ENCODE measurements at regions not wholly inside any gene's neighbourhood (a gene's known extent, or its start where the extent isn't known, plus 50 kb on each side); places are given as distances from the start of the nearest gene placed in this dataset.
"Not testable (repeated sequence)": the region's sequence is repeated elsewhere in the genome, so short reads cannot be mapped to it uniquely, and the experiment has no call there.

DNA sequence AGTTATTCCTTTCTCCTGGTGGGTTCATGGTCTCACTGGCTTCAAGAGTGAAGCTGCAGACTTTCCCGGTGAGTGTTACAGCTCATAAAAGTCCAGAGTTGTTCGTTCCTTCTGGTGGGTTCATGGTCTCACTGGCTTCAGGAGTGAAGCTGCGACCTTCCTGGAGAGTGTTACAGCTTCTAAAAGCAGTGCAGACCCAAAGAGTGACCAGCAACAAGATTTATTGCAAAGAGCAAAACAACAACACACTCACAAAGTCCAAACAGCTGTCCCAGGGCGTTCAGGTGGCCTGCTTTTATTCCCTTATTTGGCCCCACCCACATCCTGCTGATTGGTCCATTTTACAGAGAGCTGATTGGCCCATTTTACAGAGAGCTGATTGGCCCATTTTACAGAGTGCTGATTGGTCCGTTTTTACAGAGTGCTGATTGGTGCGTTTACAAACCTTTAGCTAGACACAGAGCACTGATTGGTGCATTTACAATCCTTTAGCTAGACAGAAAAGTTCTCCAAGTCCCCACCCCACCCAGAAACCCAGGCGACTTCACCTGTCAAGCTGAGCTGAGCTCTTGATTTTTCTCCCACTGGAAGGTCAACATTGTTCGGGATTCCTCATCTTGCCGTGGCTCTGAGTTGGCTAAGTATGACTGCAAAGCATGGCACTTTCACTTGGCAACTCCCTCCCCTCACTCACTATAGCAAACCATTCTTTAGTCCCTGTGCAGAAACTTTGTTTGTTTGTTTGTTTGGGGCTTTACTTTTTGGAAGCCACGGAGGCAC lies 87.3 kb upstream of the EEPD1 start:
- TF ChIP-seq, protein P1, sequence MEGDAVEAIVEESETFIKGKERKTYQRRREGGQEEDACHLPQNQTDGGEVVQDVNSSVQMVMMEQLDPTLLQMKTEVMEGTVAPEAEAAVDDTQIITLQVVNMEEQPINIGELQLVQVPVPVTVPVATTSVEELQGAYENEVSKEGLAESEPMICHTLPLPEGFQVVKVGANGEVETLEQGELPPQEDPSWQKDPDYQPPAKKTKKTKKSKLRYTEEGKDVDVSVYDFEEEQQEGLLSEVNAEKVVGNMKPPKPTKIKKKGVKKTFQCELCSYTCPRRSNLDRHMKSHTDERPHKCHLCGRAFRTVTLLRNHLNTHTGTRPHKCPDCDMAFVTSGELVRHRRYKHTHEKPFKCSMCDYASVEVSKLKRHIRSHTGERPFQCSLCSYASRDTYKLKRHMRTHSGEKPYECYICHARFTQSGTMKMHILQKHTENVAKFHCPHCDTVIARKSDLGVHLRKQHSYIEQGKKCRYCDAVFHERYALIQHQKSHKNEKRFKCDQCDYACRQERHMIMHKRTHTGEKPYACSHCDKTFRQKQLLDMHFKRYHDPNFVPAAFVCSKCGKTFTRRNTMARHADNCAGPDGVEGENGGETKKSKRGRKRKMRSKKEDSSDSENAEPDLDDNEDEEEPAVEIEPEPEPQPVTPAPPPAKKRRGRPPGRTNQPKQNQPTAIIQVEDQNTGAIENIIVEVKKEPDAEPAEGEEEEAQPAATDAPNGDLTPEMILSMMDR (IDR thresholded peaks at IDR 0.05): not testable (repeated sequence)
- not testable (repeated sequence) for TF ChIP-seq POLR2A, POLR2AphosphoS5, EP300 (IDR thresholded peaks at IDR 0.05)

All from upper lobe of left lung (tissue), 4 donors.